Endothelial cell of umbilical vein (primary cell): ENCODE measurements at regions not wholly inside any gene's neighbourhood (a gene's known extent, or its start where the extent isn't known, plus 50 kb on each side); places are given as distances from the start of the nearest gene placed in this dataset.

ENCODE experiments used
- EZH2 ChIP-seq: IDR thresholded peaks from 2 replicates; pipeline ENCODE4 v1.6.1; 2012; ENCODE audit warnings: borderline replicate concordance, low read depth, mild to moderate bottlenecking, moderate library complexity, low read length, inconsistent platforms; ENCODE audit not compliant: severe bottlenecking
- JUN ChIP-seq: IDR thresholded peaks from 2 replicates; pipeline ENCODE4 v1.6.1; 2011; ENCODE audit warnings: borderline replicate concordance, low read depth; ENCODE audit not compliant: insufficient read length, insufficient read depth
- MYC ChIP-seq: IDR thresholded peaks from one replicate; pipeline ENCODE4 v1.6.1; 2011; ENCODE audit warnings: mild to moderate bottlenecking, low read depth, low read length
- POLR2A ChIP-seq: IDR thresholded peaks from 2 replicates; pipeline ENCODE4 v1.6.1; 2012; ENCODE audit warnings: low read depth, mild to moderate bottlenecking, control low read depth, low read length
- POLR2AphosphoS5 ChIP-seq: IDR thresholded peaks from 2 replicates; pipeline ENCODE4 v1.6.1; 2012; ENCODE audit warnings: low read depth, mild to moderate bottlenecking, control low read depth, low read length, moderate library complexity; ENCODE audit not compliant: insufficient read depth
- TF ChIP-seq, protein P1 (sequence below), 2 donors: IDR thresholded peaks; 1 replicate in 1 of 2; 2 replicates in 1 of 2; pipeline ENCODE4 v1.5.1; 2011; ENCODE audit warnings: low read length in 2 of 2, mild to moderate bottlenecking in 2 of 2, moderate library complexity in 2 of 2, control low read depth in 1 of 2, inconsistent platforms in 1 of 2, low read depth in 1 of 2; ENCODE audit not compliant: insufficient read depth in 1 of 2; ENCODE audit errors: extremely low read depth in 1 of 2
- TF ChIP-seq, protein P2 (sequence below): IDR thresholded peaks from 2 replicates; pipeline ENCODE4 v1.6.1; 2011; ENCODE audit not compliant: insufficient read depth, insufficient read length

DNA sequence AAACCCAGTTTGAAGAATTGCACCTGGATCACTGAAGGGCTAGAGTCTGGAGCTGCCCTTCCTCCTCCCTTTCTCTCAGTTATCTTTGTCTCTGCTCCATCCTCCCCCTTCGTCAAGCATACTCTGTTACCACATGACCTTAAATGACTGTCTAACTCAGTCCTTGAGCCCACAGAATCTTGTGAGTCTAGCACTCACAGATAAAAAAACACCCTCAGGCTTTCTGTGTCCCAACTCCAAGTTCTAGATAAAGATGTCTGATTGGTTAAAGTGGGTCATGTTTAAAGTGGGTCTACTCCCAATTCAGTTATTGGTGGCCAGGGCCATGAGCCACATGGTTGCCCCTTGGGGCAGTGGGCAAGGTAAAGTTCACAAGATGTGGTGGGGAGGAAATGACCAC, 53.5 kb upstream of the CYP1B1 start:
- TF ChIP-seq, protein P1, sequence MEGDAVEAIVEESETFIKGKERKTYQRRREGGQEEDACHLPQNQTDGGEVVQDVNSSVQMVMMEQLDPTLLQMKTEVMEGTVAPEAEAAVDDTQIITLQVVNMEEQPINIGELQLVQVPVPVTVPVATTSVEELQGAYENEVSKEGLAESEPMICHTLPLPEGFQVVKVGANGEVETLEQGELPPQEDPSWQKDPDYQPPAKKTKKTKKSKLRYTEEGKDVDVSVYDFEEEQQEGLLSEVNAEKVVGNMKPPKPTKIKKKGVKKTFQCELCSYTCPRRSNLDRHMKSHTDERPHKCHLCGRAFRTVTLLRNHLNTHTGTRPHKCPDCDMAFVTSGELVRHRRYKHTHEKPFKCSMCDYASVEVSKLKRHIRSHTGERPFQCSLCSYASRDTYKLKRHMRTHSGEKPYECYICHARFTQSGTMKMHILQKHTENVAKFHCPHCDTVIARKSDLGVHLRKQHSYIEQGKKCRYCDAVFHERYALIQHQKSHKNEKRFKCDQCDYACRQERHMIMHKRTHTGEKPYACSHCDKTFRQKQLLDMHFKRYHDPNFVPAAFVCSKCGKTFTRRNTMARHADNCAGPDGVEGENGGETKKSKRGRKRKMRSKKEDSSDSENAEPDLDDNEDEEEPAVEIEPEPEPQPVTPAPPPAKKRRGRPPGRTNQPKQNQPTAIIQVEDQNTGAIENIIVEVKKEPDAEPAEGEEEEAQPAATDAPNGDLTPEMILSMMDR (IDR thresholded peaks at IDR 0.05; ENCODE audit: extremely low read depth in 1 of 2, insufficient read depth in 1 of 2, low read depth in 1 of 2, low read length in 2 of 2), result no peak
- no peak for TF ChIP-seq EZH2
- TF ChIP-seq MYC, result no peak
- TF ChIP-seq POLR2A, result no peak
- TF ChIP-seq, protein P2, sequence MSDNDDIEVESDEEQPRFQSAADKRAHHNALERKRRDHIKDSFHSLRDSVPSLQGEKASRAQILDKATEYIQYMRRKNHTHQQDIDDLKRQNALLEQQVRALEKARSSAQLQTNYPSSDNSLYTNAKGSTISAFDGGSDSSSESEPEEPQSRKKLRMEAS, result no peak
- no peak for TF ChIP-seq POLR2AphosphoS5
- no peak for TF ChIP-seq JUN
